Adrenal gland (tissue), 5 donors: ENCODE measurements at regions not wholly inside any gene's neighbourhood (a gene's known extent, or its start where the extent isn't known, plus 50 kb on each side); places are given as distances from the start of the nearest gene placed in this dataset.

Experiments used
- POLR2A ChIP-seq, 2 donors: fragments of 450-650 bp; IDR thresholded peaks; one replicate each; pipeline ENCODE4 v1.6.1; 2017; ENCODE audit warnings: antibody characterized with exemption in 2 of 2, mild to moderate bottlenecking in 2 of 2, moderate library complexity in 1 of 2
- TF ChIP-seq, protein P1 (sequence below), 6 experiments: fragments of 450-650 bp in 4 of 6; fragments of 200-600 bp in 2 of 6; sonication (generic) in 1 of 6; IDR thresholded peaks; 1 replicate in 5 of 6; 2 replicates in 1 of 6; pipeline versions ENCODE4 v1.5.1 to v1.8.0; 2016 to 2021; ENCODE audit warnings: antibody characterized with exemption in 6 of 6, mild to moderate bottlenecking in 2 of 6, moderate library complexity in 1 of 6
- donor health status: DM: no; HTN: no; CAD: no.

DNA sequence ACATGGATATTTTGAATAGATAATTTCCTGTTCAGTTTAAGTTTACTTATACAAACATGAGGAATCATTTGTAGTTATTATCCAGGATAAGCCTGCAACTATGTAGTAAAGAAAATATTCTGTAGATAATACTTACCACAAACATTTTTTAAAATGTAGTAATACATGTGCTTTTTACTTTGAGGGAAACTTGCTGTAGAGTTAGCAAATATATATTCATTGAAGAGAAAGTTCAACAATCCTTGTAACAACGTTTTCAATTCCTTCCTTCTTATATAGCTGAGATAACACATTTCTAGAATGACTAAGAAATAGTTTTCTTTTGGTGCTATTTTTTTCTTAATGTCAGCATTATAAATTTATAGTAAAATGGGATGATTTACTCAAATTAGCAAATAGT, 664.6 kb upstream of the ADAMTS5 start:
- TF ChIP-seq, protein P1, sequence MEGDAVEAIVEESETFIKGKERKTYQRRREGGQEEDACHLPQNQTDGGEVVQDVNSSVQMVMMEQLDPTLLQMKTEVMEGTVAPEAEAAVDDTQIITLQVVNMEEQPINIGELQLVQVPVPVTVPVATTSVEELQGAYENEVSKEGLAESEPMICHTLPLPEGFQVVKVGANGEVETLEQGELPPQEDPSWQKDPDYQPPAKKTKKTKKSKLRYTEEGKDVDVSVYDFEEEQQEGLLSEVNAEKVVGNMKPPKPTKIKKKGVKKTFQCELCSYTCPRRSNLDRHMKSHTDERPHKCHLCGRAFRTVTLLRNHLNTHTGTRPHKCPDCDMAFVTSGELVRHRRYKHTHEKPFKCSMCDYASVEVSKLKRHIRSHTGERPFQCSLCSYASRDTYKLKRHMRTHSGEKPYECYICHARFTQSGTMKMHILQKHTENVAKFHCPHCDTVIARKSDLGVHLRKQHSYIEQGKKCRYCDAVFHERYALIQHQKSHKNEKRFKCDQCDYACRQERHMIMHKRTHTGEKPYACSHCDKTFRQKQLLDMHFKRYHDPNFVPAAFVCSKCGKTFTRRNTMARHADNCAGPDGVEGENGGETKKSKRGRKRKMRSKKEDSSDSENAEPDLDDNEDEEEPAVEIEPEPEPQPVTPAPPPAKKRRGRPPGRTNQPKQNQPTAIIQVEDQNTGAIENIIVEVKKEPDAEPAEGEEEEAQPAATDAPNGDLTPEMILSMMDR (IDR thresholded peaks at IDR 0.05) = no peak
- no peak for TF ChIP-seq POLR2A (IDR thresholded peaks at IDR 0.05)
